IMR-90 (cell line): ENCODE measurements at regions not wholly inside any gene's neighbourhood (a gene's known extent, or its start where the extent isn't known, plus 50 kb on each side); places are given as distances from the start of the nearest gene placed in this dataset.

Source experiments
- ATAC-seq: fragments of 200-7000 bp; cut with Tn5 transposase; 2 replicates; pipeline ENCODE4 v1.9.1; 2020; ENCODE audit warnings: low read depth, mild to moderate bottlenecking, moderate library complexity
- BruUV-seq: library from RNA; stranded (reverse); fragments of 400-500 nt; replicated peaks from 2 replicates; lab custom pipeline; 2021; lab: Mats Ljungman, UMichigan
- CTCF ChIA-PET: fragments of 300-600 bp; formaldehyde crosslinking; extraction: SDS; loops from one replicate; lab custom pipeline; 2021; ENCODE audit warnings: antibody characterized with exemption; lab: Yijun Ruan, JAX
- POLR2A ChIA-PET: fragments of 300-600 bp; sonication (Branson Sonifier 250); formaldehyde crosslinking; loops from one replicate; lab custom pipeline; 2022; ENCODE audit warnings: antibody characterized with exemption; ENCODE audit not compliant: unreplicated experiment; lab: Charles Lee
- DNase-seq: peaks from one replicate; pipeline ENCODE4 v3.0.0; 2013
- H2AFZ ChIP-seq: replicated peaks from 2 replicates; pipeline ENCODE3; 2013; ENCODE audit warnings: low read length, mild to moderate bottlenecking; ENCODE audit not compliant: poor library complexity
- H2AK5ac ChIP-seq: 2 replicates; pipeline ENCODE4 v1.6.1; 2013; ENCODE audit warnings: low read depth, low read length, inconsistent platforms
- H2AK9ac ChIP-seq: replicated peaks from 2 replicates; pipeline ENCODE3; 2013; ENCODE audit warnings: mild to moderate bottlenecking, low read depth, low read length, moderate library complexity; ENCODE audit not compliant: poor library complexity
- H2BK120ac ChIP-seq: 2 replicates; pipeline ENCODE4 v1.6.1; 2013; ENCODE audit warnings: low read depth, low read length, inconsistent platforms
- H2BK15ac ChIP-seq: 3 replicates; pipeline ENCODE4 v1.6.1; 2013; ENCODE audit warnings: low read depth, low read length, inconsistent platforms
- H2BK20ac ChIP-seq: 2 replicates; pipeline ENCODE4 v1.6.1; 2013; ENCODE audit warnings: low read depth, mild to moderate bottlenecking, inconsistent platforms, low read length, moderate library complexity
- H2BK5ac ChIP-seq: 2 replicates; pipeline ENCODE4 v1.6.1; 2013; ENCODE audit warnings: mild to moderate bottlenecking, low read depth, low read length, inconsistent platforms; ENCODE audit not compliant: poor library complexity, severe bottlenecking
- H3K14ac ChIP-seq: replicated peaks from 2 replicates; pipeline ENCODE4 v1.6.1; 2013; ENCODE audit warnings: low read depth, low read length, inconsistent platforms
- H3K18ac ChIP-seq: 2 replicates; pipeline ENCODE4 v1.6.1; 2013; ENCODE audit warnings: low read depth, low read length, control low read depth
- H3K23ac ChIP-seq: 2 replicates; pipeline ENCODE4 v1.6.1; 2013; ENCODE audit warnings: low read depth, low read length, inconsistent platforms
- H3K27ac ChIP-seq: 2 replicates; pipeline ENCODE4 v1.5.1; 2013; ENCODE audit warnings: mild to moderate bottlenecking, control low read depth, low read length; ENCODE audit not compliant: insufficient read depth
- H3K27me3 ChIP-seq: 2 replicates; pipeline ENCODE4 v1.6.1; 2013; ENCODE audit warnings: low read length; ENCODE audit not compliant: control insufficient read depth, insufficient read depth
- H3K36me3 ChIP-seq: 2 replicates; pipeline ENCODE4 v1.6.1; 2013; ENCODE audit warnings: low read length, mixed read lengths; ENCODE audit not compliant: control insufficient read depth, insufficient read depth
- H3K4ac ChIP-seq: 2 replicates; pipeline ENCODE4 v1.6.1; 2013; ENCODE audit warnings: low read depth, low read length, inconsistent platforms
- H3K4me1 ChIP-seq: 2 replicates; pipeline ENCODE4 v1.6.1; 2013; ENCODE audit warnings: low read length, mixed read lengths; ENCODE audit not compliant: control insufficient read depth, insufficient read depth
- H3K4me2 ChIP-seq: 2 replicates; pipeline ENCODE4 v1.6.1; 2013; ENCODE audit warnings: low read depth, mild to moderate bottlenecking, control low read depth, low read length, moderate library complexity
- H3K4me3 ChIP-seq: 2 replicates; pipeline ENCODE4 v1.5.1; 2013; ENCODE audit warnings: low read depth, mild to moderate bottlenecking, control low read depth, low read length, moderate library complexity; ENCODE audit not compliant: insufficient read depth
- H3K56ac ChIP-seq: 2 replicates; pipeline ENCODE4 v1.6.1; 2013; ENCODE audit warnings: low read length, inconsistent platforms; ENCODE audit not compliant: insufficient read depth; ENCODE audit errors: extremely low read depth
- H3K79me1 ChIP-seq, 2 experiments: 2 replicates each; pipeline ENCODE4 v1.6.1; 2013; ENCODE audit warnings: low read length in 2 of 2, inconsistent platforms in 1 of 2, low read depth in 1 of 2
- H3K9ac ChIP-seq: 2 replicates; pipeline ENCODE4 v1.6.1; 2013; ENCODE audit warnings: low read depth, low read length, control low read depth
- H3K9me1 ChIP-seq: 2 replicates; pipeline ENCODE4 v1.6.1; 2013; ENCODE audit warnings: low read length, inconsistent platforms; ENCODE audit not compliant: insufficient read depth
- H3K9me3 ChIP-seq: 2 replicates; pipeline ENCODE4 v1.6.1; 2013; ENCODE audit warnings: low read length; ENCODE audit not compliant: control insufficient read depth, insufficient read depth
- H4K20me1 ChIP-seq: 2 replicates; pipeline ENCODE4 v1.6.1; 2013; ENCODE audit warnings: low read length, inconsistent platforms; ENCODE audit not compliant: insufficient read depth
- H4K5ac ChIP-seq: 2 replicates; pipeline ENCODE4 v1.6.1; 2013; ENCODE audit warnings: mild to moderate bottlenecking, low read depth, low read length, control low read depth
- H4K8ac ChIP-seq, 2 experiments: 2 replicates each; pipeline ENCODE4 v1.6.1; 2013; ENCODE audit warnings: low read depth in 2 of 2, low read length in 2 of 2, control low read depth in 1 of 2, inconsistent platforms in 1 of 2
- H4K91ac ChIP-seq: 2 replicates; pipeline ENCODE4 v1.6.1; 2013; ENCODE audit warnings: low read depth, low read length, inconsistent platforms; ENCODE audit not compliant: insufficient read depth
- MAZ ChIP-seq: IDR thresholded peaks from 2 replicates; pipeline ENCODE4 v1.6.1; 2012; ENCODE audit warnings: low read depth, mild to moderate bottlenecking, low read length, improper control_type of control experiment, moderate library complexity, borderline replicate concordance
- MXI1 ChIP-seq: IDR thresholded peaks from 2 replicates; pipeline ENCODE4 v1.6.1; 2012; ENCODE audit warnings: low read depth, mild to moderate bottlenecking, low read length, moderate library complexity, borderline replicate concordance
- POLR2A ChIP-seq: IDR thresholded peaks from 2 replicates; pipeline ENCODE4 v1.6.1; 2012; ENCODE audit warnings: mild to moderate bottlenecking, low read depth, low read length
- RCOR1 ChIP-seq: IDR thresholded peaks from 2 replicates; pipeline ENCODE4 v1.6.1; 2012; ENCODE audit warnings: mild to moderate bottlenecking, low read length, improper control_type of control experiment; ENCODE audit not compliant: insufficient replicate concordance
- SMC3 ChIP-seq: fragments of 150-350 bp; IDR thresholded peaks from 2 replicates; pipeline ENCODE4 v1.6.1; 2016; ENCODE audit warnings: low read depth, mild to moderate bottlenecking, antibody characterized with exemption, low read length, moderate library complexity
- WGBS, 2 experiments: methylation state at CpG; one replicate each; pipeline versions ENCODE4 v1.1.5 to v1.1.7; 2013; ENCODE audit warnings: missing lambda C conversion rate in 2 of 2; ENCODE audit not compliant: insufficient read length in 1 of 2; ENCODE audit errors: extremely low coverage in 2 of 2; 5-methylcytosine and 5-hydroxymethylcytosine counted together
- dilution Hi-C: fragments of 300-500 bp; cut with HindIII; formaldehyde crosslinking; loops from one replicate; pipeline ENCODE4 v1.14.3; 2018; ENCODE audit warnings: low sequenced_read_pairs; ENCODE audit not compliant: unreplicated experiment
- in situ Hi-C: fragments of 300-500 bp; cut with MboI; formaldehyde crosslinking; loops from 3 replicates; pipeline ENCODE4 v1.14.3; 2019; ENCODE audit warnings: low sequenced_read_pairs, inconsistent platforms, mixed read lengths
- intact Hi-C: fragments of 100-400 bp; cut with micrococcal nuclease; formaldehyde crosslinking; loops from 2 replicates; pipeline ENCODE4 v1.10.0; 2022

GRCh38 chr2:75964646-75965045 is 253.9 kb upstream of the GCFC2 start:
- Histone ChIP-seq H4K5ac (no peak overlapping the region), H2BK20ac (no peak overlapping the region), H3K36me3 (no peaks in the 10 kb centered on the region), H4K20me1 (no peaks in the 10 kb centered on the region), H3K4ac (no peak overlapping the region), H3K14ac (no peak overlapping the region), H2AK5ac (no peak overlapping the region), H2BK5ac (no peak overlapping the region), H3K4me1 (no peaks in the 10 kb centered on the region), H3K18ac (no peak overlapping the region), H3K4me2 (no peak overlapping the region), H2AFZ (no peak overlapping the region), H3K56ac (no peak overlapping the region), H3K79me1 (no peaks in the 10 kb centered on the region), H3K27ac (no peak overlapping the region), H4K8ac (no peak overlapping the region), H2BK120ac (no peak overlapping the region), H2BK15ac (no peak overlapping the region), H3K9ac (no peak overlapping the region), H3K23ac (no peak overlapping the region), H3K4me3 (no peak overlapping the region), H4K91ac (no peak overlapping the region), H3K27me3 (no peaks in the 10 kb centered on the region), H3K9me1 (no peaks in the 10 kb centered on the region), H3K9me3 (peaks cover 2% of the 10 kb centered on the region; the same call in 1 of the 2 replicates), H2AK9ac (no peak overlapping the region)
- no peak for DNase-seq
- WGBS, 2 experiments: no CpG with 5 or more reads among the region's 2 CpGs
- ChIA-PET CTCF (no interaction called here), POLR2A (no interaction called here)
- in situ Hi-C loops (no loop called here), intact Hi-C loops (no loop called here), dilution Hi-C loops (no loop called here)
- ATAC-seq: no peak
- TF ChIP-seq SMC3 (no peak), MXI1 (no peak), RCOR1 (no peak), MAZ (no peak), POLR2A (no peak)
- BruUV-seq: no TSS peak
